ENCODE measurements at regions not wholly inside any gene's neighbourhood (a gene's known extent, or its start where the extent isn't known, plus 50 kb on each side); places are given as distances from the start of the nearest gene placed in this dataset.

- TF ChIP-seq FOXP4 (CRISPR knock-in tag; IDR thresholded peaks at IDR 0.05; ENCODE audit: borderline replicate concordance): no peak
- no peak for TF ChIP-seq ARNT (IDR thresholded peaks at IDR 0.05)
- TF ChIP-seq POLR2G (IDR thresholded peaks at IDR 0.05; ENCODE audit: low read depth, low read length): no peak
- no peak for TF ChIP-seq TRIM24 (IDR thresholded peaks at IDR 0.05)
- no peak for TF ChIP-seq PYGO2 (tag; IDR thresholded peaks at IDR 0.05)
- TF ChIP-seq PRMT5 (CRISPR knock-in tag; IDR thresholded peaks at IDR 0.05): no peak
- TF ChIP-seq FOXM1 (IDR thresholded peaks at IDR 0.05; ENCODE audit: low read depth): no peak
- no peak for TF ChIP-seq FOXM1 (CRISPR knock-in tag; IDR thresholded peaks at IDR 0.05; ENCODE audit: low read depth)
Measured at GRCh38 chrX:25618248-25618647, 519.9 kb upstream of the MAGEB18 start (continued).

GRCh38 chrX:25640276-25640675 lies 497.9 kb upstream of the MAGEB18 start:
- no peaks in the 10 kb centered on the region for H3K79me2 ChIP-seq (ENCODE audit: control insufficient read depth, insufficient read depth, low read length)
- POLR2A ChIA-PET: no interaction called here
- WGBS (ENCODE audit: insufficient coverage, low coverage, missing lambda C conversion rate): 0% methylated on average over 1 of the region's 1 CpG
- no peak for TF ChIP-seq ZNF449 (CRISPR knock-in tag; IDR thresholded peaks at IDR 0.05)
- no peak for TF ChIP-seq ZNF282 (CRISPR knock-in tag; IDR thresholded peaks at IDR 0.05)
- no peak for TF ChIP-seq GTF2B (IDR thresholded peaks at IDR 0.05; ENCODE audit: extremely low read depth, insufficient read length)
- no peak for TF ChIP-seq TFAP4 (CRISPR knock-in tag; IDR thresholded peaks at IDR 0.05; ENCODE audit: borderline replicate concordance)
- no peak for TF ChIP-seq FOXM1 (IDR thresholded peaks at IDR 0.05; ENCODE audit: low read depth)
- TF ChIP-seq FOXM1 (CRISPR knock-in tag; IDR thresholded peaks at IDR 0.05; ENCODE audit: low read depth): no peak
- TF ChIP-seq CHD4 (IDR thresholded peaks at IDR 0.05; ENCODE audit: insufficient read depth, insufficient replicate concordance, low read depth, low read length, poor library complexity, severe bottlenecking): no peak
- no peak for TF ChIP-seq HOMEZ (CRISPR knock-in tag; IDR thresholded peaks at IDR 0.05)
- no peak for TF ChIP-seq RBBP5 (IDR thresholded peaks at IDR 0.05; ENCODE audit: borderline replicate concordance, insufficient read depth, low read length, poor library complexity, severe bottlenecking)

More at GRCh38 chrX:25640276-25640675, 497.9 kb upstream of the MAGEB18 start:
- Histone ChIP-seq H3K4me3 (no peak overlapping the region), H3K27ac (ENCODE audit: extremely low read depth, low read depth, low read length) (no peak overlapping the region), H3K36me3 (ENCODE audit: control insufficient read depth, insufficient read depth, low read length) (no peaks in the 10 kb centered on the region), H3K9ac (ENCODE audit: insufficient read depth in 1 of 2, low read depth in 2 of 2, low read length in 2 of 2) (no peak overlapping the region), H3K4me1 (replicated peaks in 1 of 2; ENCODE audit: control insufficient read depth in 2 of 2, insufficient read depth in 2 of 2, low read length in 2 of 2) (no peaks in the 10 kb centered on the region), H3K9me3 (replicated peaks; ENCODE audit: control insufficient read depth, insufficient read depth, low read depth, low read length) (no peaks in the 10 kb centered on the region), H3K27me3 (ENCODE audit: control insufficient read depth in 2 of 2, insufficient read depth in 2 of 2, low read length in 2 of 2) (no peaks in the 10 kb centered on the region), H2AFZ (ENCODE audit: low read depth, low read length) (no peak overlapping the region), H4K20me1 (replicated peaks; ENCODE audit: control insufficient read depth, insufficient read depth, low read length) (no peaks in the 10 kb centered on the region), H3K4me2 (ENCODE audit: insufficient read depth, low read length) (no peak overlapping the region), H3K9me1 (ENCODE audit: control insufficient read depth, insufficient read depth, low read length) (no peaks in the 10 kb centered on the region)
- FAIRE-seq (no peak), ATAC-seq (no peak), DNase-seq (ENCODE audit: extremely low read depth in 1 of 4, low spot score in 3 of 4) (no peak)
- BruUV-seq (replicated peaks): no TSS peak
- intact Hi-C loops (cut with micrococcal nuclease) (no loop called here), in situ Hi-C loops (cut with MboI) (no loop called here)
- CTCF ChIA-PET (ENCODE audit: low intra/inter-chr PET ratio): no interaction called here

Data from K562 (cell line).